LNCAP (cell line): ENCODE measurements at regions not wholly inside any gene's neighbourhood (a gene's known extent, or its start where the extent isn't known, plus 50 kb on each side); places are given as distances from the start of the nearest gene placed in this dataset.

Source experiments
- TF ChIP-seq, protein P1 (sequence below): fragments of 450-650 bp; IDR thresholded peaks from 2 replicates; pipeline ENCODE4 v1.5.1; 2017; ENCODE audit warnings: mild to moderate bottlenecking

DNA sequence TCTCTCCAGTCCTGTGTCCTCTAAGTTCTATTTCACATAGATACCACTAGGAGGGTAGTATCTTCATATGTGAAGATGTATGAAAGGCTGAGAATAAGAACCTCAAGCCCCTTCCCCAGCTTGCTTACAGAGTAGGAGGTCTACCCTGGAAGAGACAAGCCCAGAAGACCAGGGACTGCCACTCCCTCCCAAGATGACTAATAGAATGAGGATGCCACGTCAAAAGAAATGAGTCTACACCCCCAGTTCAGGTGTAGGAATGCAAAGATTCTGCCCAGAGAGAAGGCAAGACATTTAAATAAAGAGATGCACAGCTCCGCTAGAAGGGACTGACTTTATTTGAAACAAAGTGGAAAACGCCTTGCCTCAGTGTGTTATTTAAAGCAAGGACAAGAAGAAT, 1006.0 kb upstream of the USP15 start:
- TF ChIP-seq, protein P1, sequence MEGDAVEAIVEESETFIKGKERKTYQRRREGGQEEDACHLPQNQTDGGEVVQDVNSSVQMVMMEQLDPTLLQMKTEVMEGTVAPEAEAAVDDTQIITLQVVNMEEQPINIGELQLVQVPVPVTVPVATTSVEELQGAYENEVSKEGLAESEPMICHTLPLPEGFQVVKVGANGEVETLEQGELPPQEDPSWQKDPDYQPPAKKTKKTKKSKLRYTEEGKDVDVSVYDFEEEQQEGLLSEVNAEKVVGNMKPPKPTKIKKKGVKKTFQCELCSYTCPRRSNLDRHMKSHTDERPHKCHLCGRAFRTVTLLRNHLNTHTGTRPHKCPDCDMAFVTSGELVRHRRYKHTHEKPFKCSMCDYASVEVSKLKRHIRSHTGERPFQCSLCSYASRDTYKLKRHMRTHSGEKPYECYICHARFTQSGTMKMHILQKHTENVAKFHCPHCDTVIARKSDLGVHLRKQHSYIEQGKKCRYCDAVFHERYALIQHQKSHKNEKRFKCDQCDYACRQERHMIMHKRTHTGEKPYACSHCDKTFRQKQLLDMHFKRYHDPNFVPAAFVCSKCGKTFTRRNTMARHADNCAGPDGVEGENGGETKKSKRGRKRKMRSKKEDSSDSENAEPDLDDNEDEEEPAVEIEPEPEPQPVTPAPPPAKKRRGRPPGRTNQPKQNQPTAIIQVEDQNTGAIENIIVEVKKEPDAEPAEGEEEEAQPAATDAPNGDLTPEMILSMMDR: no peak

DNA sequence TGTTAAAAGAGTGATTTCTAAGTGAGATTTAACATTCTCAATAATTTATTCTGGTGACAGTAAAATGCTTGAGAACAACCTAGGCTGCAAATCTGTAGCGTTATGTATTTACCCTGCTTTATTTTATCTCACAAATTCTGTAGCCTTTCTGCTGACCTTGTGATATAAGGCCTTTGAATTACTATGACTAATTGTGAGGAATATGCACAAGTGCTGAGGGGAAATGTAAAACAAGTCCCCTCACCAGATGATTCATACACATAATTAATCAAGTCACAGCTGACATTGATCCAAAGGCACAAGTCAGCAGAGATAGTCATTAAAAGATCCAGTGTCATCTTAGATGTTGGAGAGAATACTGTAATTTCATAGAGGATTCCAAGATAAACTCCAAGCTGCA, 992.7 kb upstream of the USP15 start:
- TF ChIP-seq, protein P1: no peak

DNA sequence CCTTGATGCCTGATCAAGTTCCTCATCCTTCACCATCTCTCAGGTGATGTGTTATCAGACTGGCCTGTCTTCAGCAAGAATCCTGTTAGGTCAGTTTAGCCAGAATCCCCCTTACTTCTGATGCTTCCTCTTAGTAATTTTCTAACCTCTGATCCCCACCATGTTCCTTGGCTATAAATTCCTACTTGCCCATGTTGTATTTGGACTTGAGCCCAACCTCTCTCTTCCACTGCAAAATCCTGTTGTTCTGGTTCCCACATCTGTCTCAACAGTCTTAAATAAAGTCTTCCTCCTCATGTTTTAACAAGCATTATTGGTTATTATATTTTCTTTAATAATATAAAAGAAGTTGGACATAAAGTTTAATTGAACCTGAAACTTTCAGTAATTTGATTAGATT, 987.8 kb upstream of the USP15 start:
- TF ChIP-seq, protein P1: no peak

DNA sequence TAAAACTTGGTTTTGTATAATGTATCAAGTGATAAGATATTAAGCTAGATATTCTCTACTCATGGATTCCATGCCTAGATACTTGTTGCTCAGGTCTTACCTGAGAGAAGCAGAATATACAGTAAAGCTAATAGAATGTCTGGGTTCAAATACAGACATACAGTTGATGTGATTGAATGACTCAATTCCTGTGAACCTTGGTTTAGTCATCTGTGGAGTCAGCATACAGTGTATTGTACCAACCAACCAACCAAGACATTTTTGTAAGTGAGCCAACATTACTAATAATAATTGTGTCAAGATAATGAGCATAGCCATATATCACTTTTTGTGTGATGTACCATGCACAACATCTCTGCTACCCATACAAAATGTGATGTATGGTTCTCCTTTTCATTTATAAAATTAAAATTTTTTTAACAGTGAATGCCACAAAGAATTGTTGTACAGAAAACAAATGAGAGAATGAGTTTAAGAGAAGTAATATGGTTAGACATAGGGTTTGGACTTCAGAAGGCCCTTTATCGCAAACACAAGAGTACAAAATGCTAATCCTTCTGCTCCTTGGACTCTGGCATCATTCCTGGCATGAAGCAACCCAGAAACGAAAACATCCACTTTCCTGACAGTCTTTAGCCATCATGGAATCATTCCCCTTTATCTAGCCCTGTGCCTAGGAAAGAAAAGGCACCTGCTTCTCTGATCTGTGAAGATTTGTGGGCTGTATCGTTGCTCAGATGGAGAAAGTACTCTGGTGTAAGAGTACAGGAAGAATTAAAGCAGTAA, 977.2 kb upstream of the USP15 start:
- TF ChIP-seq, protein P1: no peak

DNA sequence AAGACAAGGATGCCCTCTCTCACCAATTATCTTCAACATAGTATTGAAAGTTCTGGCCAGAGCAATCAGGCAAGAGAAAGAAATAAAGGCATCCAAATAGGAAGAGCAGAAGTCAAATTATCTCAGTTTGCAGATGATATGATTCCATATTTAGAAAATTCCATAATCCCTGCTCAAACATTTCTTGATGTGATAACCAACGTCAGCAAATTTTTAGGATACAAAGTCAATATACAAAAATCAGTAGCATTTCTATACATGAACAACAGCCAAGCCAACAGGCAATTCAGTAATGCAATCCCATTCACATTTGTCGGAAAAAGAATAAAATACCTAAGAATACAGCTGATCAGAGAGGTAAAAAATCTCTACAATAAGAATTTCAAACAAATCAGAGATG, 969.7 kb upstream of the USP15 start:
- TF ChIP-seq, protein P1: no peak

DNA sequence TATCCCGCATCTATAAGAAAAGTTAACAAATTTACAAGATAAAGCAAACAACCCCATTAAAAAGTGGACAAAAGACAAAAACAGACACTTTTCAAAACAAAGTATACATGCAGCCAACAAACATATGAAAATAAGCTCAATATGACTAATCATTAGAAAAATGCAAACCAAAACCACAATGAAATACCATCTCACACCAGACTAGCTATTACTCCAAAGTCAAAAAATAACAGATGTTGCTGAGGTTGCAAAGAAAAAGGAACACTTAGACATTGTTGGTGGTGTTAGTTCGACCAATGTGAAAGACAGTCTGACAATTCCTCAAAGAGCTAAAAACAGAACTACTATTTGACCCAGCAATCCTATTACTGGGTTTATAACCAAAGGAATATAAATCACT, 968.6 kb upstream of the USP15 start:
- TF ChIP-seq, protein P1: no peak

DNA sequence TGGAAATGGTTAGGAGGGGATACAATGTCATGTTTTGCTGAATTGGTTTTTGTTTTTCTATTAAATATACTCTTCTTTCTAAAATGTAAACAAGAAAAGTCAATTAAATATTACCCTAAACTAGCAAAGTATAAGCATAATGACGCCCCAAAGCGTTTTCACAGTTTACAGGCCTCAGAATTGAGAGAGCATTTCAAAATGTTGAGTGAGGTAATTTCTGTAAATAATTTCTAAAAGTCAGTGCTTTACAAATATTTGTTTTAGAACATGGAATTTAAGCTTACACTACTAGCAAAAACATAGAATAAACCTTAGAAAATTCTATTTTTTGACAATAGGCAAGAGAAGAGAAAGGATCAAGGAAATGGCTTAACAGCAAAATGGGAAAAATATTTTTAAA, 958.4 kb upstream of the USP15 start:
- TF ChIP-seq, protein P1: no peak

DNA sequence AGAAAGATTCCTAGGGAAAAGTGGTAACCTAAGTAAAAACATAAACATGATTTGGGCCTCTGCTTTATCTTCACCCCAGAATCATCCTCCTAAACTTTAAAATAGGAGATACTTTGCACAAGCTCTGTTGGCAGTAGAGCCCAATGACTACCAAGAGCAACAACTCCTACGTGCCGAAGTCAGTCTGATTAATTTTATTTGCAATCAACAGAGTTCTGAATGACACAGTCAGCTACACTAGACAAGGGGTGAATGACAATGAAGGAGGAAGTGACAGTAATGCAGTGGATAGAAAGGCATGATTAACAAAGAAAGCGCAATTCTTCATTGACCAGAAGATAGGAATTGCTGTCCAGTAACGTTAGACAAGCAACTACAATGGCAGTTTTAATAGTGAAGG, 957.9 kb upstream of the USP15 start:
- TF ChIP-seq, protein P1: no peak
